HG03354 (cell line): ENCODE measurements at regions not wholly inside any gene's neighbourhood (a gene's known extent, or its start where the extent isn't known, plus 50 kb on each side); places are given as distances from the start of the nearest gene placed in this dataset.
"Not testable (repeated sequence)": the region's sequence is repeated elsewhere in the genome, so short reads cannot be mapped to it uniquely, and the experiment has no call there.

Experiments used
- ATAC-seq: cut with Tn5 transposase; IDR thresholded peaks from one replicate; pipeline ENCODE4 v1.9.1; 2021; ENCODE audit warnings: mild to moderate bottlenecking; ENCODE audit not compliant: unreplicated experiment, poor library complexity, severe bottlenecking

DNA sequence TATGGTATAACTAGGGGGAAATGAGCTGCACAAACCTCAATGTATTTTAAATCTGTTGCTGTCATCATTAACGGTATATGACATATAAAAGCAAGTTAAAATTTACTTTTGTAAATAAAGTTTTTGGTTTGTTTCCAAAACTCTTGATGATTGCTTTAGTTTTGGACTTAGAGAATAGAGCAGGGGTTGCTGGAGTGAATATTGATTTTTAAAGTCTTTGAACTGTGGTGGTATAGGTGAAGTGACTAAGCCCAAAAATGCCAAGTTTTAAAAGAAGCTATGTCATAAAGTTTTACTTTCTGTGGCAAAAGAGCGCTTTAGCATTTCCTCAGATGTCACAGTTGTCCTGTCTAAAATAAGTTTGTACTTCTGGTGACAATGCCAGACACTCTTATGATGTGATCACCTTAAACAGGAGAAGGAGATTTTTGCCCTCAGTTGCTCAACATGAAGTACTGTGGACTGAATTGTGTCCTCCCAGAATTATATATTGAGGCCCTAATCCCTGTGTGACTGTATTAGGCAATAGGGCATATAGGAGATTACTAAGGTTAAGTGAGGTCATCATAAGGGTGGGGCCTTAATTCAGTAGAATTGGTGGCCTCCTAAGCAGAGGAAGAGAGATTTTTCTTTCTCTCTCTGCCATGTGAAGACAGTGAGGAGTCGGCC, 175.2 kb upstream of the PLGLB1 start:
- ATAC-seq = not testable (repeated sequence)

DNA sequence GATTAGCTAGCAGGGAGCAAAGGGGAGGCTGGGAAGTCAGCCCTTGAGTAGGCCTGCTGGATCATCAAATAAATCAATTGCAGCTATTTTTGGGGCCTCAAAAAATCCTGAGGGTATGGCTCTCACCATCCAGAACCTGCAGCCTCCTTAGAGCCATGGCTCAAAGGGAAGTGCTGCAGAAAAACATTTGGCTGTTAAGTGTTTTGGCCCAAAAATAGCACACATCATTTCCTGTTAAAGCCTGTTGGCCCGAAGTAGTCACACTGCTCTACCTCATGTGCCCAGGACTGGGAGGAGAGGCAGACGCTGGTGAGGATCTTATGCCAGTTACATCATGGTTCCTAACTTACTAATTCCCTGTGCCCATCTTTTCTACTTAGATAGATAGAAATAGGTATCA, 176.8 kb upstream of the PLGLB1 start:
- not testable (repeated sequence) for ATAC-seq

DNA sequence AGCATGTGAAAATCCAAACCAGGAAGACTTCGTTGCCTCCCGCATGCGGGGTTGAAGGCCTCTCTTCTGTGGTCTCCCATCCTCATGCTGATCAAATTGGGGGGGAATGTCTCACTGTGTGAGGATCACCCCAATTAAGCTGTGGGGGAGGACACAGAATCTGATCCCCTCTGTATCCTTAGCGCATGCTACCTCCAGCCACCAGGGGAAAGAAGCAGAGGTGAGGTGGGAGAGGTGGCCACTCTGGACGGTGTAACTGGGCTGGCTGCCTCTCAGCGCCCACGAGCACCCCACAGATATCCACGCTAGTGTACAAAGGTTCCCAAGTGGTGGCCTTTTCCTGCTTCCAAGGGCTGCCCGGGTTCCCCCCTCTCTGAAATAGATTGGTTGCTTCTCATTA, 177.6 kb upstream of the PLGLB1 start:
- ATAC-seq = not testable (repeated sequence)

DNA sequence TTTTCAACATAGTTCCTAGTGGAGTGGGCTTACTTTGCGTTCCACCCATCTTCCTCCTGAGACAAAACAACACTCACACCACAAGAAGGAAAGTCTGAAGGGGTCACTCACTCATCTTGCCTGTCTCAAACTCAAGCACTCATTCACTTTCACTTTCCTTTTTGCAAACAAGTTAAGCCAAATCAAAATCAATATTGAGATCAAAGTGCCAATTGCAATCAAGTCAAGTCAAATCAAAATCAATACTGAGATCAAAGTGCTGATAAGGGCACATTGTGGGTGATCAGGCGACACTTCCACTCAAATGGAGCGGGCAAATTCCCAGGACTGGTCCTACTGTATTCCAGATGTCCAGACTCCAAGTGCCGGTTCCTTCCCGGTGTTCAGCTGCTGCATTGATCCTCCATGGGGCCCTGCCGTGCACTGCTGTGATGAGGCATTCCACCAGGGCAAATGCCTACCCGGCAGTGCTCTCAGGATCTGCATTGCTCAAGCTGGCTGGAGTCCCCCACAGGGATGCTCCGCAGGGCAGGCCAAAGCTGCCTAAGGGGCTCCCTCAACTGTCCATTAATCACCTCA, 183.0 kb upstream of the PLGLB1 start:
- ATAC-seq = not testable (repeated sequence)

DNA sequence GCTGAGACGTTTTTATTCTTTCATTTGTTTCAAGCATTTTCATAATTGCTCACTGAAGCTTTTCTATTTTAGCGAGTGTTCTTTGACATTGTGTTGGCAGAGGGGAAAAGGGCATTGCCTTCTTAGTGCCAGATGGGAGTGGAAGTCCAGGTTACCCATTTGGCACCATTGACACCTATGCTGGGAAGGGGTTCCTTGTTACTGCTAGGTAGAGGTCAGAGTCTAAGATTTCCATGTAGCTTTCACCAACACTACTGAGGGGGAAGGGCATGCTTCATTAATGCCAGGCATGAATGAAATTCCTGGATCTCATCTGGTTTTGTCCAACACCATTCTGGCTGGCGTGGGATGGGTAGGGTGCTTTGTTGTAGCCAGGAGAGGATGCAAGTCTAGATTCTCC, 191.3 kb upstream of the PLGLB1 start:
- not testable (repeated sequence) for ATAC-seq

DNA sequence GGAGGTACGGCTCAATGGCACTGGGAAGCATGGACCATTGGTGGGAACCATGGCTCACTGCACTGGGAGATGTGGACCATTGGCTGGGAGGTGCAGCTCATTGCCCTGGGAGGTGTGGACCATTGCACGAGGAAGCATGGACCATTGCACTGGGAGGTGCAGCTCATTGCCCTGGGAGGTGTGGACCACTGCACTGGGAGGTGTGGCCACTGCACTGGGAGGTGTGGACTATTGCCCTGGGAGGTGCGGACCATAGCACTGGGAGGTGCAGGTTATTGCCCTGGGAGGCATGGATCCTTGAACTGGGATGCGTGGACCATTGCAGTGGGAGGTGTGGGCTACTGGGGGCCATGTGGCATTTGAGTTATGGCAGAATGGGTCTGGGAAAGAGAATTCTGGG, 195.4 kb upstream of the PLGLB1 start:
- not testable (repeated sequence) for ATAC-seq

DNA sequence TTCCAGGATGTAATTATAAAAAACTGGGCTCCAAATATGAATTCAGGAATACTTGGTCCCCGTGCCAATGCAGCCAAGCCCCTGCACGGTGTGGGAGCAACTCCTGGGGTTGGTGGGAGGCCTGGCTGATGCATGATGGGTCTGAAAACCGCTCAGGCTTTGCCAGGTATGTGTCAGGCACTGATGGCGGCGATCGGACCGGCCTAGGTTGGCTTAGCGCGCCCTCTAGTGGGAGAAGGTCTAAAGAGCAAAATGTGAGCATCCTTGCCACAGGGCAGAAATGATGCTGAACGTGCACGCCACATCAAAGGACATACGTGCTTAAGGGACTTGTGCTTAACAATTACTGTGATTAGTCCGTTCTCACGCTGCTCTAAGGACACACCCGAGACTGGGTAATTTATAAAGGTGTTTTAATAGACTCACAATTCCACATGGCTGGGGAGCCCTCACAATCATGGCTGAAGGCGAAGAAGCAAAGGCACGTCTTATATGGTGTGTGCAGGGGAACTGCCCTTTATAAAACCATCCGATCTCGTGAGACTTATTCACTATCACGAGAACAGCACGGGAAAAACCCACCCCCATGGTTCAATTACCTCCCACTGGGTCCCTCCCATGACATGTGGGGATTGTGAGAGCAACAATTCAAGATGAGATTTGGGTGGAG, 196.2 kb upstream of the PLGLB1 start:
- not testable (repeated sequence) for ATAC-seq

DNA sequence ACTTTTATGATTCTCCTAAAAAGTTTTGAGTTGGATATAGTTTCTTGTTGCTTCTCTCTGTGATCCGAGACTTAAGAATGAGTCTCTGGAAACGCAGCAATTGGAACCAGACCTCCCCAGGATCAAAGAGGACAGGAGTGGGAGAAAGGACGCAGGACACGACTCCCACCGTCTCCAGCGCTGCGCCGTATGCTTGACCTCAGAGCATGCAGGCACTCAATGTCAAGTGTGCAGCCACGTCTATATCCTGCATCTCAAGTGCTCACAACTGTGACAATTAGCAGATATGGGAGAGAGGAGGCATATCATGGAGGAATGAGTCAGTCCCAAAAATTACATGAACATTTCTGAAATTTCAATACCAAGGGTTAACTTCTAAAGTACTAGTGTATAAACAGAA, 199.0 kb upstream of the PLGLB1 start:
- ATAC-seq = not testable (repeated sequence)

DNA sequence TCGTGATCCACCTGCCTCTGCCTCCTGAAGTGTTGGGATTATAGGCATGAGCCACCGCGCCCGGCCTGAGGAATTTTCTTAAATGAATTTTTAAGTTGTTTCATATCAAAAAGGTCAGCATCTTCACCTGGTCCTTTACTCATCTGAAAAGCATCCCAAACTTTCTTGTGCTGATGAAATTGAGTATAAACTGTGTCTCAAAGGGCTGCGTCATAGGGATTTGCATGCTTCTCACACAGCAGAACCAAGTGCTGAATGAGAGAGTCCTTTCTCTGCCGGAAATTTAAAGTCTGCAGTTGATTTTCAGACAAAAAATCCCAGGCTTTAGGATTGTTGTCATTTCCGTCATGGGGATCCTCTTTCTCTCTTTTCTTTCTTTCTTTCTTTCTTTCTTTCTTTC, 200.5 kb upstream of the PLGLB1 start:
- ATAC-seq = not testable (repeated sequence)

DNA sequence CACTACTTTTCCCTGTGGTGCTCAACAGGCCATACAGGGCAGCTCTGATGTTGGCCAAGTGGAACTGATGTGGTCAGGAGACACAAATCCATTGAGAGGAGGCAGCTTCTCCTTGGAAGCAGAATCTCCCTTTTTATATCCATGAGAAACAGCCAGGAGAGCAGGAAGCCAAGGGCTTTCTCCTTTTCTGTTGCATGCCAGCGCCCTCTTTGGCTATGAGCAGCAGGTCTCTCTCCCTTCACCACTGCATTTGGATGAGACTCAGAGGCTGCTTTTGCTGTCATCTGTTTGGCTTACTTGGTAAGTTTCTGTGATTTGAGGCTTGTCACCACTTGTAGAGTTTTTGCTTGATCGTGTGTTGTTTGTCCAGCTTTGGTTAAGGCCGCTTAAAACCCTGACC, 202.2 kb upstream of the PLGLB1 start:
- ATAC-seq = not testable (repeated sequence)

DNA sequence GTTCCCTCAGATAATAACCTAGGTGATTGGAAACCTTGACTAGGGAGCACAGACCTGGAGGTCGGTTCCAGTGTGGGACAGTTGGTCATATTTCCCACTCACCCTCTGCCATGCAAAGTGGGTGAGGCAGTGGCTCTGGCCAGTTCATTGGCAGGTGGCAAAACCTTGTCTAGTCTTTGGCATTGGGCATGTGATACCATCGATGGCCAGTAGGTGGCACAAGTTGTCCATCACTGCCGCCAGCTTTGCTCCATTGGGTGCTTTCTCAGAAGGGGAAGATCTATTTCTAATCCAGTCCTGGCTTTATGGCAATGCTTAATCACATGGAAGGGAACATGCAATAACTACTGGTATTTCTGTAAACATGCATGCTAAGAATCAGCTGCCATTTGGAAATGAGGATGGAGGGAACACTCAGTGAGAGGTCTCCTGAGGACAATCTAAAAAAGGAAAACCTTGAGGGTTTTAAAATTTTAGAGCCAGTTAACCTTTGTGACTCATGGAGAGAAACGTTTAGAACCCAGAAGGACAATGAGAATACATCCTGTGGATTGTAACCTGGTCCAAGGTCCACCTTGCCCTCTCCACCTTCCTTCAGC, 207.5 kb upstream of the PLGLB1 start:
- peak; percentile 79 for ATAC-seq

DNA sequence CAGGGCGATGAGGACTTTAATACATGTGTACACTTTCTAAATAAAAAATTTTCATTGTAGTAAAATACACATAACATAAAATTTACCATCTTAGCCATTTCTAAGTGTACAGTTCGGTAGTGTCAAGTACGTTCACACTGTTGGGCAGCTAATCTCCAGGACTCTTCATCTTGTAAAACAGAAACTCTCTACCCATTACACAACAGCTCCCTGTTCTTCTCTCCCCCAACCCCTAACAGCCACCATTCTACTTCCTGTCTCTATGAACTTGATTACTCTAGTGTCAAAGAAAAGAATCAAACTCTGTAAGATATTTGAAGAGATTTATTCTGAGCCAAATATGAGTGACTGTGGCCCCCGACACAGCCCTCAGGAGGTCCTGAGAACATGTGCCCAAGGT, 208.3 kb upstream of the PLGLB1 start:
- ATAC-seq = not testable (repeated sequence)

DNA sequence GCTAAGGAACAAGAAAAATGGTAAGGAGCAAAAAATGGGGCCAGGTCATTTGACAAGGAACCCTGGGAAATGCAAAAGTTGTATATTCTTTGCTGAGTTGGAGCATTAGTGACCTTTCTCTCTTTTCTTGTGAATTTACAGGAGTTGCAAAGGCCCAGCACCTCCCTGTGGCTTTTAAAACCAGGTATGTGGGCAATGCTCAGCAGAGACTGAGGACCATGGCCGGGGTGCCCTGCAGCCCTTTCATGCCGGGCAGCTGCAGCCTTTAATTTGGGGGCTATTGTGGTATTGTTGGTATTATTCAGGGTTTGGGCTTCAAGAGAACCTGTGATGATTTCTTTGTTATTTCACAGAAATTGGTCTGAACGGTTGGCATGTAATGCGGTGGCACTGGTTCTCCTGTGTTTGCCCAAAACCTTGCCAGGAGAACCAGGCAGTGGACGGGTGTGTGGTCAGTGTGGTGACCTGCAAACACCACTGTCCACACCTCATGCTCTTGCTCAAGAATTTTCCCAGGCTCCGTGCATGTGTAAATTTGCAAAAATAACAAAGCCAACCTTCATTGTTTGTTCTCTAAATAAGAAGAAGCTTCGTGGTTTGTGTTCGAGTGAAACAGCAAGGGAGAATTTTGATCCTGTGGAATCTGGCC, 213.8 kb upstream of the PLGLB1 start:
- ATAC-seq = not testable (repeated sequence)

DNA sequence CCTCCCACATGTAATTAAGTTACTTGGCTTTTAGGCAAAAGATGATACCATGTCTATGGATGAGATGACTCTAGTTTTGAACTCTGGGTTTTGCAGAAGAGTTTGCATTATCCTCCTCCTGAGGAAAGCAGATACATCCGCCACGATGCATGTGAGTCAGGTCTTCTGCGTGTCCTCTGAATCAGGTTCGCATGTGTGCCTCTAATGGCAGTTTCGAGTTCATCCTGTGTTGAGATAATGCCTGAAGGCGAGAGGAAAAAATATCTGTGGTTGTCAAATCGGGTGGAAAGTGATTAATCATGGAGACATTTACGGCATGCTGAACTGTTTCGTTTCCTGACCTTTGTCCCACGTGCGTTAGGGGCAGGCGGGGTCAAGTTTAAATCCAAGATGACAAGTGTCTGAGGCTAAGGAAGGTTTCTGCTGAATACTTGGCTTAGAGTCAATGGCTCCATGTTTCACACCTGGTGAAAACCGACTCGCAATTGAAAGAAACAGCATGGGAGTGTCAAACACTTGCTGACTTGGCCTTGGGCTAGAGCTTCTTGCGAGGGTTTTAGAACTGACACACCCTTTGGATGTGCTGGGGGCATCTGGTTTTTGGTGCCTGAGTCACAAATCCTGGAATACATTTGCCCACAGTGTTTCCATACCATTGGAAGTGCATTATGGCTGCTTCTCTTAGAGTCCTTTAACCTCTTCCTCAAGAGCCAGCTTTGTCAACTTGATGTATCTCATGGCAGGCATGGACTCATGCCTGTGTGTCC, 216.1 kb upstream of the PLGLB1 start:
- not testable (repeated sequence) for ATAC-seq

DNA sequence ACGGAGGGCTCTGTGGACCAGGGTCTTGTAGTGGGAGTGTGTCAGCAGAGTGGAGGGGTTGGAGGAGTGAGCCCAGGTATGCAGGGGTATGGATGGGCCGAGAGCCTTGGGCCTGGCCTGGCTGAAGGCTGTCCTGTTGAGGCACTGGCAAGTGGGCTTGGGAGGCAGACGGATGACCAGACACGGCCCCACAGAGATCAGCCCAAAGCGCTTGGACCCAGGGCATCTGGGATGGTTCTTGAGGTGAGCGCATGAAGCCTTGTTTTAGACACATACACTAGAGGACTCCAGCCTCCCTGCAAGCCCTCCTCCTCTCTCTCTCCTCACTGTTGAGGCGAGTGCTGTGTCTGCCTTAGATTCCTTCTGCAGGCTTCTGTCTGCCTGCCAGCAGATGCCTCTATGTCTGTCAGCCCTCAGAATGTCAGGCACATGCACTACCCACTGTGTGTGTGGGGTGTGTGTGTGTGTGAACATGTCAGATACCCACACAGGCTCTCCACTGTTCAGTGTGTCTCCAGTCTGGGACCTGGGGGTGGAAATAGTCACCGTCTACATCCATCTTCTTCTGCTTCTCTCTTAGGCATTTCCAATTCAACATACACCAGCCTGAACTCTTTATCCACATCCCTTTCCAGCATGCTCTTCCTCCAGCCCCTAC, 218.0 kb upstream of the PLGLB1 start:
- ATAC-seq = not testable (repeated sequence)

DNA sequence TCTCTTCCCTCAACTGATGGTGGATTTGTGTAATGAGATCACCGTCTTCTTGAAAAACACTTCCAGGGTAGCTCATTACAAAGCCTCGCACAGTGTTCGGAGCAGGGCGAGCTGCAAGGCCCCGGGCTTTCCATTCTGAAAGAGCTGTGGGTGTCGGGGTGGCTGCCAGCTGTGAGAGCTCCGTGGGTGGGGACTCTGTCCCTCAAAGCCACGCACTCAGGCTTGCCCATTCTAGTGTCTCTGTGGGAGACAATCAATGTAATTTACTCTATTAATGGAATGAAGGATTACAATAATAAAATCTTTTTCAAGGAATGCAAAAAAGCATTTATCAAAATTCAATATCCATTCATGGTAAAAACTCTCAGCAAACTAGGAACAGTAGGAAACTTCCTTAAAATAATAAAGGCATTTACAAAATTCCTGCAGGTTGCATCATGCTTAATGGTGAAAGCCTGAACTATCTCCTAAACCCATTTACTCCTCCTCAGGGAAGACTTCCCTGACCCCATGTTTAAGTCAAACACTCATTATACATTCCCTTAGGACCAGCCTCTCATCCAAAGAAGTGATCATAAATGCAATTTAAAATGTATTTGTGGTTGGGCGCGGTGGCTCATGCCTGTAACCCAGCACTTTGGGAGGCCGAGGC, 224.5 kb upstream of the PLGLB1 start:
- not testable (repeated sequence) for ATAC-seq

DNA sequence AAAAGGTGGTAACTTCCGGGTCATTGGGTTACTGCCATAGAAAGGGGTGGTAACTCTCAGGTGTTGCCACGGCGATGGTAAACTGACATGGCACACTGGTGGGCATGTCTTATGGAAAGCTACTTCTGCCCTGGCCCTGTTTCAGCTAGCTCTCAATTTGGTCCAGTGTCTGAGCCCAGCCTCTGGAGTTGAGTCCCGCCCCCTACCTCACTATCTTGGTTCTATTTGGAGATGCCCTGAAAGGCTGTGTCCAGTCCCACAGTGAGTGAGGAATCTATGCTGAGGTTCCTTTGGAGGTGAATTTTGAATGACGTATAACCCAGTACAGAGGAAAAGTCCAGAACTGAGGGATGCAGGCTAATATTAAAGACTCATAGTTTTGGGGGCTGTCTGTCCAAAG, 230.4 kb upstream of the PLGLB1 start:
- not testable (repeated sequence) for ATAC-seq

DNA sequence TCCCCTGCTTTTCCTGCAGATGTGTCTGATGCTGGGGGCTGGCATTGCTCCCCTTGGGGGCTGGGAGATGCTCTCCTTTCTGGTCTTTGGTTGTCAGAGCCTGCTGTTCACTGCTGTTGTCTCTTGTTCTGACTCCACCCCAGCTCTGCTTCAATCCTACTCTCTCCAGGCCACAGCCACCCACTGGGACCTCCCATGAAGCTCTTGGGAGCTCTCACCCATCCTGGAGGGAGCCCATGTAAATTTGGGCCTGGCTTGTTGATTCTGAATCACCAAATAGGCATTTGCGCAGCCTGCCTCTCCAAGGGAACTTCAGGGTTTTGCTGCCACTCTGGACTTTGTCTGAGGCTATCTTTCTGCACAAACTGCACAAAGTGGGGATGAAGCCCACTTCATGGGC, 232.9 kb upstream of the PLGLB1 start:
- ATAC-seq = not testable (repeated sequence)
